ENCODE measurements at regions not wholly inside any gene's neighbourhood (a gene's known extent, or its start where the extent isn't known, plus 50 kb on each side); places are given as distances from the start of the nearest gene placed in this dataset.

- no peak overlapping the region for H3K4me3 Mint-ChIP-seq (ENCODE audit: unreplicated experiment)
- H3K27ac Mint-ChIP-seq (ENCODE audit: low read depth, unreplicated experiment) = no peak overlapping the region
- no peaks in the 10 kb centered on the region for H3K9me3 Mint-ChIP-seq (ENCODE audit: unreplicated experiment)
- H3K27me3 Mint-ChIP-seq (ENCODE audit: insufficient read depth, unreplicated experiment) = no peaks in the 10 kb centered on the region
- H3K4me1 Mint-ChIP-seq (ENCODE audit: insufficient read depth, unreplicated experiment) = peaks cover 6% of the 10 kb centered on the region
- CTCF ChIA-PET = no interaction called here
- POLR2A ChIA-PET = no interaction called here
- TF ChIP-seq, protein P1, sequence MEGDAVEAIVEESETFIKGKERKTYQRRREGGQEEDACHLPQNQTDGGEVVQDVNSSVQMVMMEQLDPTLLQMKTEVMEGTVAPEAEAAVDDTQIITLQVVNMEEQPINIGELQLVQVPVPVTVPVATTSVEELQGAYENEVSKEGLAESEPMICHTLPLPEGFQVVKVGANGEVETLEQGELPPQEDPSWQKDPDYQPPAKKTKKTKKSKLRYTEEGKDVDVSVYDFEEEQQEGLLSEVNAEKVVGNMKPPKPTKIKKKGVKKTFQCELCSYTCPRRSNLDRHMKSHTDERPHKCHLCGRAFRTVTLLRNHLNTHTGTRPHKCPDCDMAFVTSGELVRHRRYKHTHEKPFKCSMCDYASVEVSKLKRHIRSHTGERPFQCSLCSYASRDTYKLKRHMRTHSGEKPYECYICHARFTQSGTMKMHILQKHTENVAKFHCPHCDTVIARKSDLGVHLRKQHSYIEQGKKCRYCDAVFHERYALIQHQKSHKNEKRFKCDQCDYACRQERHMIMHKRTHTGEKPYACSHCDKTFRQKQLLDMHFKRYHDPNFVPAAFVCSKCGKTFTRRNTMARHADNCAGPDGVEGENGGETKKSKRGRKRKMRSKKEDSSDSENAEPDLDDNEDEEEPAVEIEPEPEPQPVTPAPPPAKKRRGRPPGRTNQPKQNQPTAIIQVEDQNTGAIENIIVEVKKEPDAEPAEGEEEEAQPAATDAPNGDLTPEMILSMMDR (IDR thresholded peaks at IDR 0.05; ENCODE audit: unreplicated experiment) = no peak
- no peaks in the 10 kb centered on the region for H3K36me3 Mint-ChIP-seq (ENCODE audit: insufficient read depth, unreplicated experiment)
- no peak for DNase-seq (ENCODE audit: unreplicated experiment)
- intact Hi-C loops (cut with micrococcal nuclease) = no loop called here
- no TSS peak for BruUV-seq (replicated peaks)
Observed at GRCh38 chr12:60052483-60052882, 456.7 kb downstream of the SLC16A7 start.

GRCh38 chr12:60059180-60059579 is 463.4 kb downstream of the SLC16A7 start:
- ChIA-PET POLR2A (no interaction called here), CTCF (interaction anchor here (0.6 kb wide), 2 partner anchors 139 to 369 kb away, joined by 3 to 4 read pairs; no protein-coding TSS in a partner anchor)
- DNase-seq (ENCODE audit: unreplicated experiment) = no peak
- no TSS peak for BruUV-seq (replicated peaks)
- TF ChIP-seq, protein P1 (IDR thresholded peaks at IDR 0.05; ENCODE audit: unreplicated experiment) = no peak
- H3K27me3 Mint-ChIP-seq (ENCODE audit: insufficient read depth, unreplicated experiment) = no peaks in the 10 kb centered on the region
- no peak overlapping the region for H3K4me3 Mint-ChIP-seq (ENCODE audit: unreplicated experiment)
- H3K27ac Mint-ChIP-seq (ENCODE audit: low read depth, unreplicated experiment) = no peak overlapping the region
- H3K36me3 Mint-ChIP-seq (ENCODE audit: insufficient read depth, unreplicated experiment) = no peaks in the 10 kb centered on the region
- intact Hi-C loops (cut with micrococcal nuclease) = no loop called here
- no peaks in the 10 kb centered on the region for H3K9me3 Mint-ChIP-seq (ENCODE audit: unreplicated experiment)
- no peaks in the 10 kb centered on the region for H3K4me1 Mint-ChIP-seq (ENCODE audit: insufficient read depth, unreplicated experiment)

GRCh38 chr12:60066655-60067054 is 470.8 kb downstream of the SLC16A7 start:
- H3K27me3 Mint-ChIP-seq (ENCODE audit: insufficient read depth, unreplicated experiment) = no peaks in the 10 kb centered on the region
- ChIA-PET POLR2A (no interaction called here), CTCF (no interaction called here)
- no TSS peak for BruUV-seq (replicated peaks)
- no peak for DNase-seq (ENCODE audit: unreplicated experiment)
- H3K9me3 Mint-ChIP-seq (ENCODE audit: unreplicated experiment) = no peaks in the 10 kb centered on the region
- no peaks in the 10 kb centered on the region for H3K36me3 Mint-ChIP-seq (ENCODE audit: insufficient read depth, unreplicated experiment)
- H3K4me1 Mint-ChIP-seq (ENCODE audit: insufficient read depth, unreplicated experiment) = peaks cover 8% of the 10 kb centered on the region
- no peak overlapping the region for H3K4me3 Mint-ChIP-seq (ENCODE audit: unreplicated experiment)
- no peak overlapping the region for H3K27ac Mint-ChIP-seq (ENCODE audit: low read depth, unreplicated experiment)
- intact Hi-C loops (cut with micrococcal nuclease) = no loop called here
- TF ChIP-seq, protein P1 (IDR thresholded peaks at IDR 0.05; ENCODE audit: unreplicated experiment) = no peak

DNA sequence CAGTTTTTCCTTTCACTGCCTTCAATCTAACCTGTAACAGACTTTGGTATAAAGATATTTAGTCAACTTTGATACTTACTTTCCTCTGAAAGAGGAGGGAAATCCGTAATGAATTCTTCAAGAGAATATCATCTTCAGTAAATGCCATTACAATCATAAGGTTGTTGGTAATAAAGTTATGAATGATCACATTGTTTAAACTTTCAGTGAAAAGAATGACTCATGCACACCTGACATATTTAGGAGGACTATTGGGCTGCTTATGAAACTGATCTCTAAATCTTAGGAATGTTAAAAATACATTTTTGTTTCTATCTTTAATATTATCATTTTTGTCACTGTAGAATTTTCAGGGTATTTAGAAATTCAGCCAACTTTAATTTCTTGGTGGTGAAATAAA is 474.7 kb downstream of the SLC16A7 start:
- POLR2A ChIA-PET = interaction anchor here (0.7 kb wide), 1 partner anchor 424 kb away, joined by 3 read pairs; no protein-coding TSS in a partner anchor
- BruUV-seq (replicated peaks) = no TSS peak
- Mint-ChIP-seq H3K27ac (ENCODE audit: low read depth, unreplicated experiment) (peak overlapping the region; percentile 61), H3K4me3 (ENCODE audit: unreplicated experiment) (no peak overlapping the region), H3K36me3 (ENCODE audit: insufficient read depth, unreplicated experiment) (no peaks in the 10 kb centered on the region), H3K4me1 (ENCODE audit: insufficient read depth, unreplicated experiment) (peaks cover 21% of the 10 kb centered on the region), H3K27me3 (ENCODE audit: insufficient read depth, unreplicated experiment) (no peaks in the 10 kb centered on the region), H3K9me3 (ENCODE audit: unreplicated experiment) (no peaks in the 10 kb centered on the region)
- DNase-seq (ENCODE audit: unreplicated experiment) = no peak
- intact Hi-C loops (cut with micrococcal nuclease) = no loop called here
- CTCF ChIA-PET = interaction anchor here (0.6 kb wide), 1 partner anchor 1467 kb away, joined by 4 read pairs; no protein-coding TSS in a partner anchor
- TF ChIP-seq, protein P1 (IDR thresholded peaks at IDR 0.05; ENCODE audit: unreplicated experiment) = no peak

Data from MCF 10A (cell line).